HCT116 (cell line): ENCODE measurements at regions not wholly inside any gene's neighbourhood (a gene's known extent, or its start where the extent isn't known, plus 50 kb on each side); places are given as distances from the start of the nearest gene placed in this dataset.

Source experiments
- ATAC-seq: fragments of 200-7000 bp; cut with Tn5 transposase; 2 replicates; pipeline ENCODE4 v1.9.1; 2020; ENCODE audit warnings: mild to moderate bottlenecking, moderate library complexity
- BruUV-seq: library from RNA; stranded (reverse); fragments of 400-500 nt; replicated peaks from 2 replicates; lab custom pipeline; 2021; lab: Mats Ljungman, UMichigan
- CTCF ChIA-PET: fragments of 300-600 bp; sonication (Branson Sonifier 250); formaldehyde crosslinking; loops from one replicate; lab custom pipeline; 2021; ENCODE audit warnings: antibody characterized with exemption; lab: Charles Lee
- POLR2A ChIA-PET: fragments of 300-600, 350-600 bp; sonication (Branson Sonifier 250); formaldehyde crosslinking; loops from one replicate; lab custom pipeline; 2021; ENCODE audit warnings: antibody characterized with exemption; lab: Charles Lee
- RAD21 ChIA-PET, 2 experiments: fragments of 300-600 bp; sonication (Branson Sonifier 250); formaldehyde crosslinking; loops; one replicate each; lab custom pipeline; 2023; ENCODE audit warnings: low total read pairs in 2 of 2; ENCODE audit not compliant: uncharacterized antibody in 2 of 2, unreplicated experiment in 2 of 2, low non-redundant PET in 1 of 2; lab: Charles Lee
- DNase-seq: peaks from one replicate; pipeline ENCODE4 v3.0.0-alpha.2; 2010; ENCODE audit warnings: low read depth, low spot score
- H2AFZ ChIP-seq: fragments of 200-600 bp; shearing (Covaris generic), sonication (generic); 2 replicates; pipeline ENCODE4 v1.6.1; 2017; ENCODE audit warnings: low read depth, mixed run types, mixed read lengths, antibody characterized with exemption, low read length; ENCODE audit not compliant: poor library complexity, severe bottlenecking
- H3K27ac ChIP-seq: 2 replicates; pipeline ENCODE4 v1.5.1; 2012; ENCODE audit warnings: low read depth, low read length
- H3K27me3 ChIP-seq: fragments of 200-600 bp; sonication (generic); 2 replicates; pipeline ENCODE4 v1.6.1; 2016; ENCODE audit warnings: mixed run types, low read length, mixed read lengths; ENCODE audit not compliant: insufficient read depth
- H3K36me3 ChIP-seq, 2 experiments: fragments of 200-500 bp in 1 of 2; fragments of 200-600 bp in 1 of 2; sonication (Bioruptor generic) in 1 of 2; sonication (generic) in 1 of 2; 2 replicates each; pipeline versions ENCODE4 v1.5.1 to v1.6.1; 2014 to 2016; ENCODE audit warnings: low read length in 2 of 2, inconsistent platforms in 1 of 2, mixed read lengths in 1 of 2, mixed run types in 1 of 2; ENCODE audit not compliant: insufficient read depth in 2 of 2, control insufficient read depth in 1 of 2
- H3K4me1 ChIP-seq, 2 experiments: fragments of 200-600 bp in 1 of 2; sonication (generic) in 1 of 2; 2 replicates each; pipeline versions ENCODE4 v1.5.1 to v1.6.1; 2012 to 2017; ENCODE audit warnings: low read length in 2 of 2, inconsistent platforms in 1 of 2, mild to moderate bottlenecking in 1 of 2, mixed read lengths in 1 of 2, mixed run types in 1 of 2, moderate library complexity in 1 of 2; ENCODE audit not compliant: insufficient read depth in 2 of 2, control insufficient read depth in 1 of 2
- H3K4me2 ChIP-seq: fragments of 200-600 bp; sonication (generic); 2 replicates; pipeline ENCODE4 v1.6.1; 2017; ENCODE audit warnings: mixed run types, low read length, mixed read lengths
- H3K4me3 ChIP-seq, 2 experiments: fragments of 200-600 bp in 1 of 2; sonication (generic) in 1 of 2; replicated peaks in 1 of 2; 2 replicates each; pipeline ENCODE4 v1.5.1; 2011 to 2016; ENCODE audit warnings: low read length in 2 of 2, control low read depth in 1 of 2, low read depth in 1 of 2, mild to moderate bottlenecking in 1 of 2, mixed read lengths in 1 of 2, mixed run types in 1 of 2
- H3K79me2 ChIP-seq: fragments of 200-600 bp; sonication (generic); 2 replicates; pipeline ENCODE4 v1.6.1; 2017; ENCODE audit warnings: mild to moderate bottlenecking, mixed run types, low read length, moderate library complexity, mixed read lengths; ENCODE audit not compliant: insufficient read depth
- H3K9ac ChIP-seq: fragments of 200-600 bp; sonication (generic); 2 replicates; pipeline ENCODE4 v1.6.1; 2016; ENCODE audit warnings: low read length, mixed read lengths
- H3K9me2 ChIP-seq: fragments of 200-600 bp; sonication (generic), shearing (Covaris generic); 2 replicates; pipeline ENCODE4 v1.6.1; 2017; ENCODE audit warnings: mixed run types, mild to moderate bottlenecking, moderate library complexity; ENCODE audit not compliant: insufficient read depth
- H3K9me3 ChIP-seq, 2 experiments: fragments of 200-500 bp in 1 of 2; fragments of 200-600 bp in 1 of 2; sonication (Bioruptor generic) in 1 of 2; sonication (generic) in 1 of 2; 2 replicates each; pipeline ENCODE4 v1.6.1; 2014 to 2017; ENCODE audit warnings: low read length in 2 of 2, mixed read lengths in 2 of 2, inconsistent platforms in 1 of 2, low read depth in 1 of 2, mild to moderate bottlenecking in 1 of 2, mixed run types in 1 of 2, moderate library complexity in 1 of 2; ENCODE audit not compliant: control insufficient read depth in 1 of 2, insufficient read depth in 1 of 2
- H4K20me1 ChIP-seq: fragments of 200-600 bp; sonication (generic), shearing (Covaris generic); 2 replicates; pipeline ENCODE4 v1.6.1; 2017; ENCODE audit warnings: mixed run types, mild to moderate bottlenecking, moderate library complexity; ENCODE audit not compliant: insufficient read depth
- ATF3 ChIP-seq: IDR thresholded peaks from 2 replicates; pipeline ENCODE4 v1.6.1; 2012
- CBX3 ChIP-seq: IDR thresholded peaks from 2 replicates; pipeline ENCODE4 v1.6.1; 2012; ENCODE audit warnings: low read depth
- CEBPB ChIP-seq: IDR thresholded peaks from 2 replicates; pipeline ENCODE4 v1.6.1; 2012; ENCODE audit warnings: low read depth
- EGR1 ChIP-seq: IDR thresholded peaks from 2 replicates; pipeline ENCODE4 v1.6.1; 2012; ENCODE audit warnings: low read depth
- ELF1 ChIP-seq: IDR thresholded peaks from 2 replicates; pipeline ENCODE4 v1.6.1; 2012; ENCODE audit warnings: low read depth, borderline replicate concordance
- EZH2phosphoT487 ChIP-seq: fragments of 200-600 bp; IDR thresholded peaks from 2 replicates; pipeline ENCODE4 v1.6.1; 2018; ENCODE audit warnings: antibody characterized with exemption, borderline replicate concordance
- FOSL1 ChIP-seq: IDR thresholded peaks from 2 replicates; pipeline ENCODE4 v1.6.1; 2012; ENCODE audit warnings: low read depth
- JUND ChIP-seq: IDR thresholded peaks from 2 replicates; pipeline ENCODE4 v1.6.1; 2012
- MAX ChIP-seq: IDR thresholded peaks from 2 replicates; pipeline ENCODE4 v1.6.1; 2012
- POLR2AphosphoS5 ChIP-seq: IDR thresholded peaks from 2 replicates; pipeline ENCODE4 v1.6.1; 2011; ENCODE audit warnings: mild to moderate bottlenecking, low read depth, low read length, moderate library complexity
- REST ChIP-seq: IDR thresholded peaks from 2 replicates; pipeline ENCODE4 v1.6.1; 2012; ENCODE audit warnings: low read depth
- SIN3A ChIP-seq: IDR thresholded peaks from 2 replicates; pipeline ENCODE4 v1.6.1; 2012; ENCODE audit warnings: low read depth
- SP1 ChIP-seq: IDR thresholded peaks from 2 replicates; pipeline ENCODE4 v1.6.1; 2012; ENCODE audit warnings: low read depth
- SRF ChIP-seq: IDR thresholded peaks from 2 replicates; pipeline ENCODE4 v1.6.1; 2012; ENCODE audit warnings: low read depth
- TCF7L2 ChIP-seq: IDR thresholded peaks from 2 replicates; pipeline ENCODE4 v1.7.0; 2011; ENCODE audit warnings: borderline replicate concordance, inconsistent platforms; ENCODE audit not compliant: insufficient read depth, insufficient read length; ENCODE audit errors: extremely low read depth
- YY1 ChIP-seq: IDR thresholded peaks from 2 replicates; pipeline ENCODE4 v1.6.1; 2011; ENCODE audit warnings: low read length, low read depth, moderate library complexity, mild to moderate bottlenecking; ENCODE audit not compliant: insufficient replicate concordance; ENCODE audit errors: extremely low read depth
- ZBTB33 ChIP-seq: IDR thresholded peaks from 2 replicates; pipeline ENCODE4 v1.6.1; 2011; ENCODE audit warnings: mild to moderate bottlenecking, low read length, moderate library complexity; ENCODE audit not compliant: insufficient replicate concordance; ENCODE audit errors: extremely low read depth
- ZFX ChIP-seq: fragments of 450-650 bp; IDR thresholded peaks from 2 replicates; pipeline ENCODE4 v1.6.1; 2017
- ZNF274 ChIP-seq: fragments of 200-500 bp; sonication (Bioruptor generic); IDR thresholded peaks from 2 replicates; pipeline ENCODE4 v1.6.1; 2014; ENCODE audit warnings: mild to moderate bottlenecking, low read depth, low read length, inconsistent platforms
- intact Hi-C: fragments of 100-400 bp; cut with micrococcal nuclease; formaldehyde crosslinking; loops from 2 replicates; pipeline ENCODE4 v1.10.0; 2022

GRCh38 chrX:150148749-150149672 lies 210.7 kb upstream of the EOLA2 start:
- DNase-seq (no peak), ATAC-seq (no peak)
- no peak for TF ChIP-seq POLR2AphosphoS5
- no peak for TF ChIP-seq CEBPB
- TF ChIP-seq REST, result no peak
- TF ChIP-seq YY1, result no peak
- TF ChIP-seq TCF7L2, result no peak
- TF ChIP-seq ZNF274, result no peak
- TF ChIP-seq ZFX, result no peak
- TF ChIP-seq JUND, result no peak
- TF ChIP-seq CBX3, result no peak
- TF ChIP-seq SP1, result no peak
- TF ChIP-seq SIN3A, result no peak
- no peak for TF ChIP-seq SRF
- TF ChIP-seq EZH2phosphoT487, result no peak
- no peak for TF ChIP-seq ATF3
- no peak for TF ChIP-seq ZBTB33
- no peak for TF ChIP-seq FOSL1
- no peak for TF ChIP-seq EGR1
- TF ChIP-seq MAX, result no peak
- no peak for TF ChIP-seq ELF1
- no peaks in the 10 kb centered on the region for H3K79me2 ChIP-seq
- H2AFZ ChIP-seq, result no peak overlapping the region
- H3K9ac ChIP-seq, result no peak overlapping the region
- no TSS peak for BruUV-seq
- H3K4me2 ChIP-seq, result no peak overlapping the region
- H4K20me1 ChIP-seq, result no peaks in the 10 kb centered on the region
- H3K36me3 ChIP-seq, result no peaks in the 10 kb centered on the region
- no peaks in the 10 kb centered on the region for H3K9me3 ChIP-seq
- no peak overlapping the region for H3K27ac ChIP-seq
- ChIA-PET POLR2A (no interaction called here), RAD21 (no interaction called here), CTCF (no interaction called here)
- intact Hi-C loops, result no loop called here
- H3K27me3 ChIP-seq, result no peaks in the 10 kb centered on the region
- no peaks in the 10 kb centered on the region for H3K4me1 ChIP-seq
- H3K9me2 ChIP-seq, result no peaks in the 10 kb centered on the region
- no peak overlapping the region for H3K4me3 ChIP-seq
